Panc1 (cell line): ENCODE measurements at regions not wholly inside any gene's neighbourhood (a gene's known extent, or its start where the extent isn't known, plus 50 kb on each side); places are given as distances from the start of the nearest gene placed in this dataset.

Experiments used
- ATAC-seq: fragments of 200-7000 bp; cut with Tn5 transposase; 2 replicates; pipeline ENCODE4 v1.9.1; 2020; ENCODE audit warnings: mild to moderate bottlenecking, moderate library complexity
- BruUV-seq: library from RNA; stranded (reverse); fragments of 400-500 nt; replicated peaks from 2 replicates; lab custom pipeline; 2021; lab: Mats Ljungman, UMichigan
- CTCF ChIA-PET: fragments of 300-600 bp; sonication (Branson Sonifier 250); formaldehyde crosslinking; loops from one replicate; lab custom pipeline; 2022; ENCODE audit warnings: antibody characterized with exemption; lab: Charles Lee
- POLR2A ChIA-PET: fragments of 300-600 bp; sonication (Branson Sonifier 250); formaldehyde crosslinking; loops from one replicate; lab custom pipeline; 2022; ENCODE audit warnings: antibody characterized with exemption; lab: Charles Lee
- DNase-seq: peaks from one replicate; pipeline ENCODE4 v3.0.0-alpha.2; 2010; ENCODE audit warnings: low read depth, low spot score
- H3K27ac ChIP-seq: 2 replicates; pipeline ENCODE4 v1.5.1; 2011; ENCODE audit warnings: mild to moderate bottlenecking, low read length, inconsistent platforms
- H3K27me3 ChIP-seq: fragments of 200-500 bp; sonication (Bioruptor generic); 2 replicates; pipeline ENCODE4 v1.6.0; 2014; ENCODE audit warnings: low read length, inconsistent platforms; ENCODE audit not compliant: control insufficient read depth, insufficient read depth
- H3K36me3 ChIP-seq: fragments of 200-500 bp; sonication (Bioruptor generic); 2 replicates; pipeline ENCODE4 v1.5.1; 2014; ENCODE audit warnings: inconsistent platforms, mild to moderate bottlenecking, low read length, moderate library complexity; ENCODE audit not compliant: control insufficient read depth, insufficient read depth
- H3K4me1 ChIP-seq: 2 replicates; pipeline ENCODE4 v1.5.1; 2011; ENCODE audit warnings: inconsistent platforms, mild to moderate bottlenecking, low read length, moderate library complexity; ENCODE audit not compliant: control insufficient read depth, insufficient read depth
- H3K4me3 ChIP-seq, 2 experiments: 2 replicates each; pipeline ENCODE4 v1.5.1; 2011 to 2012; ENCODE audit warnings: low read depth in 2 of 2, low read length in 2 of 2, mild to moderate bottlenecking in 2 of 2, inconsistent platforms in 1 of 2, moderate library complexity in 1 of 2
- H3K9me3 ChIP-seq: fragments of 200-500 bp; sonication (Bioruptor generic); 2 replicates; pipeline ENCODE4 v1.5.1; 2014; ENCODE audit warnings: low read depth, mild to moderate bottlenecking, inconsistent platforms, low read length, moderate library complexity; ENCODE audit not compliant: control insufficient read depth, insufficient read depth
- POLR2AphosphoS5 ChIP-seq: IDR thresholded peaks from 2 replicates; pipeline ENCODE4 v1.6.1; 2012; ENCODE audit warnings: mild to moderate bottlenecking, low read depth, low read length, moderate library complexity
- SIN3A ChIP-seq: IDR thresholded peaks from 2 replicates; pipeline ENCODE4 v1.6.1; 2012; ENCODE audit warnings: low read depth, mild to moderate bottlenecking, low read length, moderate library complexity, borderline replicate concordance; ENCODE audit not compliant: insufficient read depth
- TCF7L2 ChIP-seq: IDR thresholded peaks from 2 replicates; pipeline ENCODE4 v1.6.1; 2011; ENCODE audit warnings: mild to moderate bottlenecking, low read depth, low read length, inconsistent platforms
- in situ Hi-C: cut with HindIII; loops from 2 replicates; pipeline ENCODE4 v1.10.0; 2016; ENCODE audit warnings: low sequenced_read_pairs, low pct_unique_long_range_greater_than_20kb
- intact Hi-C: fragments of 100-400 bp; cut with micrococcal nuclease; formaldehyde crosslinking; loops from one replicate; pipeline ENCODE4 v1.10.0; 2022; ENCODE audit not compliant: unreplicated experiment
- TF ChIP-seq, protein P1 (sequence below): fragments of 450-650 bp; IDR thresholded peaks from 2 replicates; pipeline ENCODE4 v1.5.1; 2017; ENCODE audit warnings: mild to moderate bottlenecking
- TF ChIP-seq, protein P2 (sequence below), 2 experiments: IDR thresholded peaks; 2 replicates each; pipeline ENCODE4 v1.6.1; 2011 to 2012; ENCODE audit warnings: low read depth in 2 of 2, control low read depth in 1 of 2, low read length in 1 of 2, mild to moderate bottlenecking in 1 of 2, moderate library complexity in 1 of 2; ENCODE audit not compliant: insufficient read depth in 1 of 2

DNA sequence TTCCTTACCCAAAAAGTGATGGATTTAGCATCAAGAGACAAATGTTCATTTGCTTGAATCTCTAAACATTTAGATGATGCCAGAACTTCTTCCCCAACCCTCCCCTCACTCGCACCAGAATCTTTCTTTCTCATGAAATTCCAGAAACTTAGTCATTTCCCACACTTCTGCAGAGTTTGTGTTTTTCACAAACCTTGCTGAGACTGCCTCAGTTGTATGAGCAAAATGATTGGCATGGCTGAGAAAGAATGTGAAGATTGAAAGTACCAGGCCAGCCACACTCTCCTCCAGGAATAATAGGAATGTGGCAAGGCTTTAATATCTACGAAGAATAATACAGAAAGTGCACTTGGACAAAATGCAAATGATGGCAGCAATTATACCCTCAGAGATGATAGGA, 428.3 kb upstream of the CDH6 start:
- Histone ChIP-seq H3K9me3 (no peaks in the 10 kb centered on the region), H3K27me3 (no peaks in the 10 kb centered on the region), H3K27ac (no peak overlapping the region), H3K4me1 (no peaks in the 10 kb centered on the region), H3K4me3 (no peak overlapping the region), H3K36me3 (no peaks in the 10 kb centered on the region)
- TF ChIP-seq, protein P1, sequence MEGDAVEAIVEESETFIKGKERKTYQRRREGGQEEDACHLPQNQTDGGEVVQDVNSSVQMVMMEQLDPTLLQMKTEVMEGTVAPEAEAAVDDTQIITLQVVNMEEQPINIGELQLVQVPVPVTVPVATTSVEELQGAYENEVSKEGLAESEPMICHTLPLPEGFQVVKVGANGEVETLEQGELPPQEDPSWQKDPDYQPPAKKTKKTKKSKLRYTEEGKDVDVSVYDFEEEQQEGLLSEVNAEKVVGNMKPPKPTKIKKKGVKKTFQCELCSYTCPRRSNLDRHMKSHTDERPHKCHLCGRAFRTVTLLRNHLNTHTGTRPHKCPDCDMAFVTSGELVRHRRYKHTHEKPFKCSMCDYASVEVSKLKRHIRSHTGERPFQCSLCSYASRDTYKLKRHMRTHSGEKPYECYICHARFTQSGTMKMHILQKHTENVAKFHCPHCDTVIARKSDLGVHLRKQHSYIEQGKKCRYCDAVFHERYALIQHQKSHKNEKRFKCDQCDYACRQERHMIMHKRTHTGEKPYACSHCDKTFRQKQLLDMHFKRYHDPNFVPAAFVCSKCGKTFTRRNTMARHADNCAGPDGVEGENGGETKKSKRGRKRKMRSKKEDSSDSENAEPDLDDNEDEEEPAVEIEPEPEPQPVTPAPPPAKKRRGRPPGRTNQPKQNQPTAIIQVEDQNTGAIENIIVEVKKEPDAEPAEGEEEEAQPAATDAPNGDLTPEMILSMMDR = no peak
- TF ChIP-seq TCF7L2 (no peak), SIN3A (no peak), POLR2AphosphoS5 (no peak)
- TF ChIP-seq, protein P2, sequence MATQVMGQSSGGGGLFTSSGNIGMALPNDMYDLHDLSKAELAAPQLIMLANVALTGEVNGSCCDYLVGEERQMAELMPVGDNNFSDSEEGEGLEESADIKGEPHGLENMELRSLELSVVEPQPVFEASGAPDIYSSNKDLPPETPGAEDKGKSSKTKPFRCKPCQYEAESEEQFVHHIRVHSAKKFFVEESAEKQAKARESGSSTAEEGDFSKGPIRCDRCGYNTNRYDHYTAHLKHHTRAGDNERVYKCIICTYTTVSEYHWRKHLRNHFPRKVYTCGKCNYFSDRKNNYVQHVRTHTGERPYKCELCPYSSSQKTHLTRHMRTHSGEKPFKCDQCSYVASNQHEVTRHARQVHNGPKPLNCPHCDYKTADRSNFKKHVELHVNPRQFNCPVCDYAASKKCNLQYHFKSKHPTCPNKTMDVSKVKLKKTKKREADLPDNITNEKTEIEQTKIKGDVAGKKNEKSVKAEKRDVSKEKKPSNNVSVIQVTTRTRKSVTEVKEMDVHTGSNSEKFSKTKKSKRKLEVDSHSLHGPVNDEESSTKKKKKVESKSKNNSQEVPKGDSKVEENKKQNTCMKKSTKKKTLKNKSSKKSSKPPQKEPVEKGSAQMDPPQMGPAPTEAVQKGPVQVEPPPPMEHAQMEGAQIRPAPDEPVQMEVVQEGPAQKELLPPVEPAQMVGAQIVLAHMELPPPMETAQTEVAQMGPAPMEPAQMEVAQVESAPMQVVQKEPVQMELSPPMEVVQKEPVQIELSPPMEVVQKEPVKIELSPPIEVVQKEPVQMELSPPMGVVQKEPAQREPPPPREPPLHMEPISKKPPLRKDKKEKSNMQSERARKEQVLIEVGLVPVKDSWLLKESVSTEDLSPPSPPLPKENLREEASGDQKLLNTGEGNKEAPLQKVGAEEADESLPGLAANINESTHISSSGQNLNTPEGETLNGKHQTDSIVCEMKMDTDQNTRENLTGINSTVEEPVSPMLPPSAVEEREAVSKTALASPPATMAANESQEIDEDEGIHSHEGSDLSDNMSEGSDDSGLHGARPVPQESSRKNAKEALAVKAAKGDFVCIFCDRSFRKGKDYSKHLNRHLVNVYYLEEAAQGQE (IDR thresholded peaks at IDR 0.05; ENCODE audit: insufficient read depth in 1 of 2, low read depth in 2 of 2, low read length in 1 of 2) = no peak
- BruUV-seq = no TSS peak
- intact Hi-C loops = no loop called here
- POLR2A ChIA-PET = no interaction called here
- DNase-seq (no peak), ATAC-seq (no peak)
- in situ Hi-C loops = no loop called here
- CTCF ChIA-PET = no interaction called here

GRCh38 chr5:30764704-30765103, 428.8 kb upstream of the CDH6 start:
- no peaks in the 10 kb centered on the region for H3K9me3 ChIP-seq
- no TSS peak for BruUV-seq
- CTCF ChIA-PET = no interaction called here
- H3K27ac ChIP-seq = no peak overlapping the region
- POLR2A ChIA-PET = no interaction called here
- ATAC-seq (no peak), DNase-seq (no peak)
- in situ Hi-C loops = no loop called here
- TF ChIP-seq, protein P2 (IDR thresholded peaks at IDR 0.05; ENCODE audit: insufficient read depth in 1 of 2, low read depth in 2 of 2, low read length in 1 of 2) = no peak
- no peak for TF ChIP-seq POLR2AphosphoS5
- no peak for TF ChIP-seq SIN3A
- TF ChIP-seq TCF7L2 = no peak
- TF ChIP-seq, protein P1 = no peak
- intact Hi-C loops = no loop called here
- H3K36me3 ChIP-seq = no peaks in the 10 kb centered on the region
- no peak overlapping the region for H3K4me3 ChIP-seq
- H3K4me1 ChIP-seq = no peaks in the 10 kb centered on the region
- H3K27me3 ChIP-seq = no peaks in the 10 kb centered on the region
